ENCODE measurements at regions not wholly inside any gene's neighbourhood (a gene's known extent, or its start where the extent isn't known, plus 50 kb on each side); places are given as distances from the start of the nearest gene placed in this dataset.

- ChIA-PET POLR2A (no interaction called here), CTCF (interaction anchor here (0.5 to 1.1 kb wide), 2 partner anchors 17 to 693 kb away, joined by 3 read pairs; no protein-coding TSS in a partner anchor)
- no peaks in the 10 kb centered on the region for H3K4me1 ChIP-seq (ENCODE audit: control insufficient read depth, insufficient read depth, low read length)
- no peaks in the 10 kb centered on the region for H3K36me3 ChIP-seq (ENCODE audit: control insufficient read depth in 2 of 2, insufficient read depth in 1 of 2, low read length in 2 of 2)
- no peaks in the 10 kb centered on the region for H3K9me3 ChIP-seq (ENCODE audit: control insufficient read depth, insufficient read depth, low read depth, low read length)
- TF ChIP-seq GLI4 (tag by site-specific recombination; IDR thresholded peaks at IDR 0.05) (no peak), ZXDB (tag by site-specific recombination; IDR thresholded peaks at IDR 0.05) (no peak)
- H3K27ac ChIP-seq (ENCODE audit: extremely low read depth, low read depth, low read length): no peak overlapping the region
- H3K4me3 ChIP-seq (ENCODE audit: low read depth, low read length): no peak overlapping the region
These were observed 334.3 kb upstream of the TRPC7 start for GRCh38 chr5:136699651-136700050.

GRCh38 chr5:136698970-136699369 lies 333.6 kb upstream of the TRPC7 start:
- H3K4me1 ChIP-seq (ENCODE audit: control insufficient read depth, insufficient read depth, low read length): no peaks in the 10 kb centered on the region
- TF ChIP-seq FEZF1 (tag by site-specific recombination; IDR thresholded peaks at IDR 0.05) (no peak), ZNF423 (tag by site-specific recombination; IDR thresholded peaks at IDR 0.05) (no peak), ZNF521 (tag by site-specific recombination; IDR thresholded peaks at IDR 0.05) (no peak), ZBTB6 (tag by site-specific recombination; IDR thresholded peaks at IDR 0.05) (no peak), PRDM6 (tag by site-specific recombination; IDR thresholded peaks at IDR 0.05) (no peak), GLI2 (tag by site-specific recombination; IDR thresholded peaks at IDR 0.05; ENCODE audit: borderline replicate concordance, low read depth) (no peak), ZNF23 (tag by site-specific recombination; IDR thresholded peaks at IDR 0.05; ENCODE audit: borderline replicate concordance) (no peak), ZNF48 (tag by site-specific recombination; IDR thresholded peaks at IDR 0.05) (no peak), KLF7 (tag by site-specific recombination; IDR thresholded peaks at IDR 0.05; ENCODE audit: borderline replicate concordance) (no peak), PBX3 (CRISPR knock-in tag; IDR thresholded peaks at IDR 0.05) (no peak), ZNF571 (tag by site-specific recombination; IDR thresholded peaks at IDR 0.05) (no peak), ZNF433 (tag by site-specific recombination; IDR thresholded peaks at IDR 0.05; ENCODE audit: low read depth) (no peak), ZSCAN23 (tag by site-specific recombination; IDR thresholded peaks at IDR 0.05) (no peak), ZNF132 (tag by site-specific recombination; IDR thresholded peaks at IDR 0.05; ENCODE audit: borderline replicate concordance) (no peak), ZNF292 (tag by site-specific recombination; IDR thresholded peaks at IDR 0.05; ENCODE audit: borderline replicate concordance, low read depth) (no peak), ZNF701 (tag by site-specific recombination; IDR thresholded peaks at IDR 0.05) (no peak), ZXDB (tag by site-specific recombination; IDR thresholded peaks at IDR 0.05) (no peak), ZBTB8A (tag by site-specific recombination; IDR thresholded peaks at IDR 0.05) (no peak), ZNF404 (tag by site-specific recombination; IDR thresholded peaks at IDR 0.05) (no peak)
- H3K36me3 ChIP-seq (ENCODE audit: control insufficient read depth in 2 of 2, insufficient read depth in 1 of 2, low read length in 2 of 2): no peaks in the 10 kb centered on the region
- H3K4me3 ChIP-seq (ENCODE audit: low read depth, low read length): no peak overlapping the region
- ChIA-PET CTCF (interaction anchor here (0.7 to 1.1 kb wide), 3 partner anchors 12 to 16 kb away, joined by 3 read pairs; no protein-coding TSS in a partner anchor), POLR2A (no interaction called here)
- H3K9me3 ChIP-seq (ENCODE audit: control insufficient read depth, insufficient read depth, low read depth, low read length): no peaks in the 10 kb centered on the region
- H3K27ac ChIP-seq (ENCODE audit: extremely low read depth, low read depth, low read length): no peak overlapping the region

All from HEK293 (cell line).